ENCODE measurements at regions not wholly inside any gene's neighbourhood (a gene's known extent, or its start where the extent isn't known, plus 50 kb on each side); places are given as distances from the start of the nearest gene placed in this dataset.
A peak's percentile ranks its signal among the peaks of the same experiment; 100 is the strongest.

- H3K27ac Mint-ChIP-seq: peak overlapping the region in 2 of 8 donors; percentile 25 to 58
- peaks cover 0 to 9% (median 5%) of the 10 kb centered on the region in 3 donors for H3K4me1 Mint-ChIP-seq
- H3K9me3 Mint-ChIP-seq: peaks cover 0 to 2% (median 0%) of the 10 kb centered on the region in 5 donors
- POLR2A ChIA-PET: no interaction called here
- H3K36me3 Mint-ChIP-seq: no peaks in the 10 kb centered on the region
- H3K4me1 ChIP-seq (ENCODE audit: insufficient read depth, low read length): no peaks in the 10 kb centered on the region
- H3K36me3 ChIP-seq (ENCODE audit: insufficient read depth, low read length): no peaks in the 10 kb centered on the region
- H3K27me3 Mint-ChIP-seq: peaks cover 9 to 29% of the 10 kb centered on the region in 2 donors
- no peak overlapping the region for H3K27ac ChIP-seq (ENCODE audit: low read depth, low read length)
- H3K4me3 ChIP-seq (ENCODE audit: low read length): no peak overlapping the region
- no peak overlapping the region for H3K4me3 Mint-ChIP-seq
- CTCF ChIA-PET: interaction anchor here (1.7 to 1.8 kb wide), 2 partner anchors 9 to 1394 kb away, joined by 4 to 5 read pairs; no protein-coding TSS in a partner anchor
- DNase-seq: no peak
- no peaks in the 10 kb centered on the region for H3K27me3 ChIP-seq (ENCODE audit: insufficient read depth, low read length, poor library complexity, severe bottlenecking)
- H3K9me3 ChIP-seq (ENCODE audit: low read length): no peaks in the 10 kb centered on the region
These were observed 50.3 kb upstream of the LY86 start for GRCh38 chr6:6538261-6538660.
